GM21526 (cell line): ENCODE measurements at regions not wholly inside any gene's neighbourhood (a gene's known extent, or its start where the extent isn't known, plus 50 kb on each side); places are given as distances from the start of the nearest gene placed in this dataset.
"Not testable (repeated sequence)": the region's sequence is repeated elsewhere in the genome, so short reads cannot be mapped to it uniquely, and the experiment has no call there.

Experiments
- ATAC-seq: cut with Tn5 transposase; IDR thresholded peaks from one replicate; pipeline ENCODE4 v1.9.1; 2021; ENCODE audit warnings: moderate library complexity; ENCODE audit not compliant: unreplicated experiment, low FRiP score

DNA sequence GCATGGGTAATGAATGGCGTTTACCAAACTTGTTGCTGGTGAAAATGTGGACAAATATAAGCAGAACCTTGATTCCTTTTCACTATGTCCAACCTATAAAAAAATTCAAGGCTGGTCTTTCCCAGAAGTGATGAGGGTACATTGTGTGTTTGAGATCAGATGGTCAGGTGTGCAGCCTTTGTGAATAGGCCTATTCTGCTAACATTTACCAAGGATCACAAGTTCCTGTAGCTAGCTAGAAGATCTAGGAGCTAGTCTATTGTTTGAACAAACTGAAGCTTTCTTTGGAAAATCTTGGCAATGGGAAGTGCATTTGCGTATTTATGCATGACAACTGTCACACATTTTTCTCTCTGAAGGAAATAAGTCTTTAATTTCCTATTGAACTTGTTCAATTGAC is 489.6 kb downstream of the KLF5 start:
- ATAC-seq = no peak

DNA sequence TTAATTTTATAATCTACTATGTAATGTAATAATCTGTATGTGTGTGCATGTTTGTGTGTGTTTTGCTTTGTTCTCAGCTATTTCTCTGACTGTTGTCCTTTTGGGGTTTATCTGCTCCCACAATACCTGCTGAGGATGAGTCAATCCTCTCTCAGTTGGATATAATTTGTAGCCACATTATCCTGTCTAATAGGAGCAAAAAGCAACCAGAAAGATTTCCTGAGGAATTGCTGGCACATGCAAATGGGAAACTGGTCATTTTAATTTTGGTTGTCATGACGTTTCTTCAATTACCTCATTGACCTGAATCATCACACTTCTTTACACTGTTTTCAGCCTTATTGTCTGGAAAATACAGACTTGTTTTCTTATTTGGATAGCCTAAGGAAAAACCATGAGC is 488.4 kb downstream of the KLF5 start:
- no peak for ATAC-seq

DNA sequence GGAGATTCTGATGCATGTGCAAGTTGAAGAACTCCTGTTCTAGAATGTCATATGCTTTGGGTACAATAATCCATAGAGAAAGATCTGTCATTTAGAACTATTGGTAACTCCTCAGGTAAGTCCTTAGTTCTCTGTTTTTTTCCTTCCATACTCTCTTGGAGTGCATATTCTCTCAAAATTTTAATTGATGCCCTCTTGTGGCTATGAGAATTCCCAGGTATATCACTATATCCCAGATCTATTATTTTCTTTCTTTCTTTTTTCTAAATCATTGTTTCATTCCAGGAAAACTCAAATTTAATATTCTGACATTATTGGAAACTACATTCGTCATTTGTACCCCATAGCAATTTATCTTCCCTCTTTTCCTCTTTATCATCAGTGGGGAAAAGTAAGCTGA is 485.4 kb downstream of the KLF5 start:
- no peak for ATAC-seq

DNA sequence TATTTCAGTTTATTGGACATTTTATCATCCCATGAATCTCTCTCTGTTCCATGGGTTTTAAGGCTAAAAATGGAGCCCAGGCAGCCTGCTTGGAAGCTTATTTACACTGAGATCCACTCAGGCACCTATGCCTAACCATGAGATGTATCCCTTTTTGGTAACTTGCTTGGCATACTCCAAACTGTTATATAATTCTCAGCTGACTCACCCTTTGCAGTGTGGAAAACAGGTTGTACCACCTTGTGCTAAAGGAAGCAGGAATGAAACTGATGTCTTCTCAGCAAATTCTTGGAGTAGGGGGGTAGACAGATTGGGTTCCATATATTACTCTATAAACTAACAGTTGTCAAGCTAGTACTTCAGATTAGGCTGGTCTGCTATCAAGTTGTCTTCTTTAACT is 483.6 kb downstream of the KLF5 start:
- ATAC-seq = no peak

DNA sequence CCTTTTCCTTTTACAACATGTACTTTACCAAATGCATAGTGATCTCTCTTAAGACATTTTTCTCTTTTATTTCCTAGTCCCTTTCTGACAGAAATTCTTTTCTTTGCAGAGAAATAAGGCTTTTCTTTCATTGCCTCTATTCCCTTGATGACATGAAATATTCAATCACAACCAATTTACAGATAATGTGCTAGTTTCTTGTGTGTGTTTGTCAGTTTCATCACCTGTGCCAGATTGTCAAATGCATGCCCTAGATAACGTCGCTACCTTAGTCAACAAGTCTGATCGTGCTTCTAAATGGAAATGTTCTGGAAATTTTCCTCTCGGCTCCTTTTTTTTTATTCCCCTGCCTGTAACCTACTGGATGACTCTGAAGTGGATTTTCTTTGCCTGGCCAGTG is 478.1 kb downstream of the KLF5 start:
- ATAC-seq = no peak

DNA sequence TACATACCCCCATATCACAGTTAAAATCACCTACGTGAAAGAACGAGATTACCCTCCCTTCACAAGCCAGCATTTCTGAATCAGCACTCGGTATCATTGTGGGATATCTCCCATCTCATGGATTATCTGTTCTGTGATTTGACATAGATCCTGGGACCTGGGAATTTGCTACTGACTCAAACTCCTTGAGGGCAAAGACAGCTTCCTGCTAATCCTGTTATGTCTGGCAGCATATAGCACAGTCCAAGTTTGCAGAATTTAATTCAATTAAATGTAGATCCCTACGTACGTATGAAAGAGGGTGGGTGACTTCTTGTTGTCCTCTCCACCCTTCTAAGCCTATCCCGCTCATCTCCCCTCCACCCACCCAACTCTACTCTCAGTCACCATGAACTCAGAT is 476.5 kb downstream of the KLF5 start:
- ATAC-seq = no peak

DNA sequence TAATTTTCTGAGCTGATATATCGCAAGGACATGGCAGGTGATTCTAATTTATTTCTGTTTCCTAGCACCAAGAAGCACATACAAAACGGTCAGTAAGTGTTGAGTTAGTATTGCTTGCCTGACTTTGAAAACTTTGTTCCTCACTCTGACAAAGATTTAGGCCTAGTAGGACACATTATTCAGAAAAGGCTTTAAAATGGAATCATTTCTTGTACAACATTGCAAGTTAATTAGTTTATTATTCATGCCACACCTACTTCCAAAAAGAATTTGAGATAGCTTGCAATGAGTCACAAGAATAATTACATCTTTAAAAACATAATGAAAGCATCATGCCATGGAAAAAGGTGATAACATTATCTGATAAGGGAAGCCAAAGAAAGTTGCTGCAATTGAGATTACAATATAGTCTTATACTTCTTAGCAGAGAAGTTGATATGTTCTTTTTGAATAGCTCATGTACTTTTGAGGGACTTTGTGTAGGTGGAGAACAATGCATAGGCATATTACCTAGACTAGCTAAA is 474.2 kb downstream of the KLF5 start:
- no peak for ATAC-seq

DNA sequence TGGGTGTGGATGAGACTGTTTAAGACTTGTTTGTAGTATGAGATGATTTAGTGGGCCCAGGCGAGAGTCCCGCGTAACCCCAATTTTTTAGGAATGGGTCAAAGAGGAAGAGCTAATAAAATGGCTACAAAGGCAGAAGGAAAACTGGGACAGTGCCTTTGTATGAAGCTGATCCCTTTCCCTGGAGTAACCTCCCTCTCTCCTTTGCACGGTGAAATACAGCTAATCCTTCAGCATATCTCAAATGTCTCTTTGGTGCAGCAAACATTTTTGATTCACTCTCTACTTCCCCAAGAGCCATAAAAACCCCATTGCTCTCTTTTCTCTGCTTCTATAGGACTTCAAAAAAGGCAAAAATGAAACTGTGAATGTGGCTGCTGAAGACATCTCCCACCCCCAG is 473.8 kb downstream of the KLF5 start:
- ATAC-seq = no peak

DNA sequence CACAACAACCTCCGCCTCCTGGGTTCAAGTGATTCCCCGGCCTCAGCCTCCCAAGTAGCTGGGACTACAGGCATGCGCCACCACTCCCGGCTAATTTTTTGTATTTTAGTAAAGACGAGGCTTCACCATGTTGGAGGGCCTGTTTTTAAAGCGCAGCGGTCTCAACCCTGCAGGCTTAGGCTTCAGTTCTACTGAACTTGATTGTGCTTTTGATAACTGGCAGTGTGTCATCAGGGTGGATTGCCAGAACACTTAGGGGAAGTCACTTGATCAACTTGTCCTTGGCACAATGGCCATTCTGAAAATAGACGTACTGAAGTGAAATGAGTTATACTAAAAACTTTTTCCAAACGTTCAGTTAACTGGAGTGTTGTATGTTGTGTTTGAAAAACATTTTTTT is 472.2 kb downstream of the KLF5 start:
- ATAC-seq = no peak

DNA sequence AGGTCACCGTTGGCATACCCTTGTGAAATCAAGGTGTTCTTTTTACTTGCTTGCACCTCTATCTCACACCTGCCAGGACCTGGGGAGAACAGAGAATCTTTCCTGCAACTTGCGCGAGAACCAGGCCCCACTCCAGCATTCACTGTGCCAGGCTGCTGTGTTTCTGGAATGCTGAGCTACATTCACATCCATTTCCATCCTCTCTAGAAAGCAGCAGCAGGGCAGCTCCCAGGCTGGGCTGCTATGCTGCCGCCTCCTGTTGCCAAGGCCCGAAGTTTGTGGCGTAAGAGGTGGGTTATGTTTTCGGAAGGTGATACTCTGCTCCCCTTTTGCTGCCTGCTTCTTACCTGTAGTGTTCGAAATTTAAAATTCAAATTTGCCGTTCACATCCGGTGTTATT is 464.1 kb downstream of the KLF5 start:
- no peak for ATAC-seq

DNA sequence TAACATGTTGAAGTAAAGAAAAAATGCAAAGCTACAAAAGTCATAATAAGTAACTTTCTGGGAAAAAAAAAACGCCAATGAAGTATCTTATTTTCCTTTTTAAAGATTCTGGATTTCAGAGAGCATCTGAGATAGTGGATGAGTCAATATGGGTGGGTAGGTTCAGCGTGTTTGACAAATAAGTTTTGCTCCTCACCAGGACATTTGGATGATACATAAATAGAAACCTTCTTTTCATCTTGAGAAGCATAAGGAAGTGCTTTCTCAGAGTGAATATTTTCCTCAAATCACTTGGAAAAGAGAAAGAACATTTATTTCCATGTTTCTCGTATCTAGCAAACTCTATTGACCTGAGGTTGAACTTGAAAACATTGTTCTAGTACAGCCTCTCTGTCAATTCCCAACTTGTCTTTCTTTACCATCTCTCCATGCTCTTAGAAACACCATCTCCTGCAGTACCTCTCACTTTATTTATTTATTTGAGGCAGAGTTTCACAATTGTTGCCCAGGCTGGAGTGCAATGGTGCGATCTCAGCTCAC is 463.2 kb downstream of the KLF5 start:
- ATAC-seq = no peak

DNA sequence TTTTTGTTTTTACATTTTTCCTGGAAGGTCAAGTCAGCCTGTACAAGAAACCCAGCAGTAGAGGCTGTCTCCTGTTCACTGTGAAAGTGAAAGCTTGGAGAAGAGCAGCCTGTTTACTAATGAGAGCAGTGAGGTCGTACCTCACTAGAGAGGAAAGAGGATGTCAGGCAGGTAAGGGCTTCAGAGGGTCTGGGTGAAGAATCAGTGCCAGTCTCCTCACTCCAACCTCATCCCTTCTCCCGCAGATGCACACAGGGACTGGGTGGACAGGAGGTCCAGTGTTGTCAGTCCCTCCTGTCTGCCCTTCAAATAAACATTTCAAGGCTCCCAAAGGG is 462.5 kb downstream of the KLF5 start:
- no peak for ATAC-seq

DNA sequence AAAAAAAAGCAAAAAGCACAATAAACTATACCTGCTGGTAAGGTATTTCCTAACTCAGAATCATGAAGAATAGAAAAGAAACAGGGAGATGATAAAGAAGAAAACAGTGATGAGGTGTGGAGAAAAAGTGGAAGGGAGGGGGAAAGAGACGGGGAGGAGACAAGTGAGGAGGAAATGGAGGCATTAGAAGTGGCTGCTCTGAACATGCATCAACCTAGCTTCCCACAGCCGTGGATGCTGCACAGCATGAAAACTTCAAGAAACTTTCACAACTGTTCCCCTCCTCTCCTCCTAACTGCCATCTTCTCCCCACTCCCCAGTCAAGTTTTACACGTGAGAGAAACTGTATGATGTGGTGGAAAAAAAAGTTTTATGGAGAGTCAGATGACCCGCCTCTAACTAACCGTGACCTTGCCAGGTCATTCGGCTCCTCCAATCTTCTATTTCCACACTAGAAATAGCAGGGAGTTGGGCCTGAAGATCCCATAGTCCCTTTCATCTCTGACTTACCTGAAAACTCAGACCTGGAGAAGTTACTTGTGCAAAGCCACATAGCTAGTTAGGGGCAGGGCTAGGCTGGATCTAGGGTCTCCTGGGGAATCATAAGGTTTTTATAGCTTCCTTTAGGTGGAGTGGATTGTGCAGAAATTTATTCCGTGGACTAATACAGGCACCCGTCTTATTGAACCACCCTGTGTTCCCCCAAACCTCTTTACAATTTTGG is 461.9 kb downstream of the KLF5 start:
- no peak for ATAC-seq

DNA sequence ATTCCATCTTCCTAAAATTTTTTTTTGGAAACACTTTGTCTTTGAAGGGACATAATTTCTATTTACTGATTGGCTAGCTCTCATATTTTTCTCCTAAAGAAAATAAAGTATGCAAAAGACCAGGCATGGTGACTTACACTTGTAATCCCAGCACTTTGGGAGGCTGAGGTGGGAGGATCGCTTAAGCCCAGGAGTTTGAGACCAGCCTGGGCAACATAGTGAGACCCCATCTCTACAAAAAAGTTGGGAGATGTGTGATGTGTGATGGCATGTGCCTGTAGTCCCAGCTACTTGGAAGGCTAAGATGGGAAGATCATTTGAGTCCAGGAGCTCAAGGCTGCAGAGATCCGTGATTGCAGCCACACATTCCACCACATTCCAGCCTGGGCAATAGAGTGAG is 461.3 kb downstream of the KLF5 start:
- ATAC-seq = not testable (repeated sequence)

DNA sequence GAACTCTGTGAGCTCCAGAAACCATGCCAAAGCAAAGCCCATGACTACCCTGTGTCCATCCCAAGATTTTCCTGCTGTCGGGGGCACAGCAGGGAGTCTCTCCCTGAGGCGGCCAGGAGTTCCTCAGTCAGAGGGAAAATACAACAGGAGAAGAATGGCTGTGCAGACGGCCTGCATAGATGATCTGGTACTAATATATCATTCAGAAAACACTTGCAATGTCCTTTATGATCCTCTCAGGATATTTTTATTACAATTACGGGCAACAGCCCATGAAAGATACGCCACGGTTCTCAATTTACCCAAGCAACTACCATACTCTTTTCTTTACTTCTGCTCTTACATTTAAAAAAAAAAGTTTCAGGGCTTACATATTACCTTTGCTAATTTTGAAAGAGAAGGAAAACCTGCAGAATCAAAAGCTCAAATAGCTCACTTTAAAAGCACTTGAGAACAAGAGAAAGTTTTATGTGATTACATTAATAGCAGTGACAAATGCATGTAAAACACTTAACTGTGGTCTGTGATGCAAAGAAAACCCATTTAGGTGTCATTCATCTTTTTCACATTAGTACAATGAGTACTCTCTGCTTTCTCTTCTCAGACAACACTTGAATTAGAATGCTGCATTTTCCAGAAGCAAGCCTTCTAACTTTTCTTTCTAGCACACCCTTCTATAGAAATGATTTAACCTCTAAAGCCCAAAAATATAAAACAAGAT is 460.8 kb downstream of the KLF5 start:
- no peak for ATAC-seq

DNA sequence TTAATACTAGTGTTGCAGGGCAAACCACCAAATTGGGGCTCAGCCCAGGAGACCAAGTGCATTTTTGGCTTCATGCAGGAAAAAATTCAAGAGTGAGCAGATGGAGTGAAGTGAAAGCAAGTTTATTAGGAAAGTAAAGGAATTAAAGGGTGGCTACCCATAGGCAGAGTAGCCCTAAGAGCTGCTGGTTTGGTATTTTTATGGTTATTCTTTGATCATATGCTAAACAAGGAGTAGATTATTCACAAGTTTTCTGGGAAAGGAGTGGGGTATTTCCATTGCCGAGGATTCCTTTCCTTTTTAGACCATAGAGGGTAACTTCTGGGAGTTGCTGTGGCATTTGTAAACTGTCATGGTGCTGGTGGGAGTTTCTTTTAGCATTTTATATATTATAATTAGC is 459.0 kb downstream of the KLF5 start:
- ATAC-seq = no peak

DNA sequence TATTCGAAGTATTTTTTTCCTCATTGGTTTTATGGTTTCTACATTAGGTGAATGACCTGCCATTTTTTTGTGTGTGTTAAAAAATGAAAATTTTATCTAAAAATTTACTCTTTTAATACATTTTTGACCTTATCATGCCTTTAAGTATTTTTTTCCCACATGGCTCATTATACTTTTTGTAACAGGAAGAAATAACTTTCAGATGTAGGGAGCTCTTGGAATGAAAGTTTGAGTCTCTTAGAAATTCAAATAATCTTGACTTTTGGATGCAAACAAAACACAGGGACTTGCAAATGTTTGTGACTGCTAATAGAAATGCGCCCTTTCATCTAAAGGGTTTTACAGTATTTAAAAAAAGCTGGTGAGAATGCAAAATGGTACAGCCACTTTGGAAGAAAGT is 457.9 kb downstream of the KLF5 start:
- no peak for ATAC-seq

DNA sequence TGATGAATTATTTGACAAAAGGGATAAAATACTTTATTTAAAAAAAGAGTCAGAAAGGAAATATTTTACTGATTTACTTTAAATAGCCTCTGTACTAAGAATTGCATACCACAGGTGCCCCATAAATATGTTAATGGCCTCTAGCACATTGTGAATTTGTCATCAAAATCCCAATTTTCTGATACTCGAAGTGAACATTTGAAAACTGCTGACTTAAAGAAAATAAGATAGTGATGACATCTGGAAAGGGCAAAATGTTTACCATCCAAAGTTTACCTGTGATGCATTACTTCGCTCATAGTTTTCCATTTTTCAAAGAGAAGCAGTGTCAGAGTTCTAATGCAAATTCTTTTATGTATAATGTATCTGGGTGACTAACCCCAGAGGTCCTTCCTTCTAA is 455.4 kb downstream of the KLF5 start:
- no peak for ATAC-seq

DNA sequence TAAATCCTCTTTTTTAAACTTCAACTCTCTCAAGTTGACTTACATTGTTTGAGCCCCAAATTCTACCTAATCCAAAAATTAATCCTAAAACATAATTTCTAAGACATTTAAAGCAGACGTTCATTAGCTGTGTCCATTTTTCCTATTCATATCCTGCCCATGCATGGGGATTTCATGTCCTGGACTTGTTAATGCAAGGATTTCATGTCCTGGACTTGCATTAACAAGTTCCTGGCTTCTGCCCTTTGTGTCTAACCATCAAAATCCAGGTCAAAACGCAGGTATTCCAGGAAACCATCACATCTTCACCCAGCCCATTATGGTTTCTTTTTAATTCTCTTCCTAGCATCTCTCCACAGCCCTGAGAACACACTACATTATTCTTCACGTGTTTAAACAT is 454.9 kb downstream of the KLF5 start:
- no peak for ATAC-seq

DNA sequence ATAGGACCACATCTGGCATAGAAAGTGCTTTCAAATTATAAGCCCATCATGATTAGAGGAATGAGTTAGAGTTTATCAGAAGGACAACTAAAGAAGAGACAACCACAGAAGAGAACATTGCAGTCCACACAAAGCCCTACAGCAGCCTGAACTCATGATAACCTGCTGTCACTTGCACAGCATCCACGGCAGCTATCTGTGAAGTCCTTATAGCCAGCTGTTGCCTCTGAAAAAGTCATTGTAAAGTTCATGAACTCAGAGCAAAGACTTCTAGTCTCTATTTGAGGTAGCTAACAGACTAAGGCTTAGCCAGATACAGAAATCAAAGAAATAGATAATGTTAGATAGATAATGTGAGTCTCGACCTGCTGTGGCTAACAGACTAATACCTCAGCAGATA is 450.0 kb downstream of the KLF5 start:
- no peak for ATAC-seq

DNA sequence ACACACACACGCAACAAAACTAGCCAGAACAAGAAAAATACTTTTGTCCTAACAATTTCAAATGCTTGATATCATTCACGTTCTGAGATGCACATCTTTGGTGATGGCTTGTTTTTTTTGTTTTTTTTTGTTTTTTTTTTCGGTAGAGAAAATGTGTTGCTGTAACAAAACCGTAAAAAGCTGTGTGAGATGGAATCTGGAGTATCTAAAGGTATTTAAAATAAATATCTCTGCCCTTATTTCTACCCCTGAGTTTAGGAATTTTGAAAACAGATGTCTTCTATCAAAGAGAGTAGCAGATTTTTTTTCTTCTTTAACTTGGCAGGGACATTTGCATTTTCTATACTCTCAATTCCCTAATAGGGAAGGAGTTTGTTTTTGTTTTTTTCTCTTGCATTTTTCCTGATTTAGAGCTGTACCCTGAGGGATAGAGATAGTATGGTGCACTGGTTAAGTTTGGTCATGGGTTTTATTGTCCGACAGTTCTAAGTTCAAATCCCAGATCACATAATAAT is 446.6 kb downstream of the KLF5 start:
- ATAC-seq = no peak

DNA sequence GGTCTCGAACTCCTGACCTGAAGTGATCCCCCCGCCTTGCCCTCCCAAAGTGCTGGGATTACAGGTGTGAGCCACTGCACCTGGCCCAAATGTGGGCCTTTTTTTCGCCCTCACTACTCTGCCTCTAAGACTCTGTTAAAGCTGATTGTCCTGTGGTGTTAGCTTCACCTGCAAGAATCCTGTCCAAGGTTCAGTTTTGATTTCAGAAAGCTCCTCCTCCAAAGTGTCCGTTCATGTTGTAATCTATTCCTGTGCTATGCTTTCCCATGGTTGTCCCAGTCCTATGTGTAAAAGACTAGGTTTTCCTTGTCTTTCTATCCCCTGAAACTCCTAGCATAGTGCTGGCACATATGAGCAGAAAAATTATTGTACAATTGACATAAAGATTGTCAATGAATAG is 440.9 kb downstream of the KLF5 start:
- ATAC-seq = no peak
